ENCODE measurements at regions not wholly inside any gene's neighbourhood (a gene's known extent, or its start where the extent isn't known, plus 50 kb on each side); places are given as distances from the start of the nearest gene placed in this dataset.
"Not testable (repeated sequence)": the region's sequence is repeated elsewhere in the genome, so short reads cannot be mapped to it uniquely, and the experiment has no call there.

- no peak for DNase-seq (ENCODE audit: low read depth in 2 of 2)
Observed at GRCh38 chr16:50497592-50497991, 50.6 kb upstream of the NKD1 start.

DNA sequence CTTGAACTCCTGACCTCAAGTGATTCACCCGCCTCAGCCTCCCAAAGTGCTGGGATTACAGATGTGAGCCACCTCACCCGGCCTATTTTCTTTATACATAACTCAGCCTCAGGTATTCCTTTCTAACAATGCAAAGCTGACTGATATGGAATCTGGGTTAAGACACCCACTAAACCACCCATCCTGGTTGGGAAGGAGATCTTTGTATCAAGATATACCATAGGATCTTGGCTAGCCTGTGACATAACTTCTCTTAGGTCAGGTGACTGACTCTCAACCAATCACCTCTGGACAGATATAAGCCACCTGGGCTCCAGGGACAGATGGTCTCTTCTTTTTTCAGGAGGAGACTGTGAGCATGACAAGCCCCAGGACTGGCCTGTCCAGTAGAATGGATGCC is 51.2 kb upstream of the NKD1 start:
- DNase-seq (ENCODE audit: low read depth in 2 of 2) = no peak

DNA sequence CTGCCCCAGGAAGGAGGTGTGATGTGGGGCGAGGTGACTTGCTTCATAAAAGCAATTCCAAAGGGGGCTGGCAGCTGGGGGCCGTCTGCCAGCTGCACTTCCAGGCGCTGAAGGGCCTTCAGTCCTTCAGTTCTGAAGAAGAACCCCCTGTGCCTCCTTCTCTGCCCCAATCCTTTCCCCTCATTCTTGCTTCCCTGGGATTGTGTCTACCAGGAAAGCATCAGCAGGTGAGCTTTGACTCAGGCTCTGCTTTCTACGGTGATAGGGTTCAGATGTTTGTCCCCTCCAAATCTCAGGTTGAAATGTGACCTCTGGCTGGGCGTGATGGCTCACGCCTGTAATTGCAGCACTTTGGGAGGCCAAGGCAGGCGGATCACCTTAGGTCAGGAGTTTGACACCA is 52.5 kb upstream of the NKD1 start:
- no peak for DNase-seq (ENCODE audit: low read depth in 2 of 2)

- no peak for DNase-seq (ENCODE audit: low read depth in 2 of 2)
Observed at GRCh38 chr16:50494501-50495491, 53.4 kb upstream of the NKD1 start.

GRCh38 chr16:50491516-50491915 is 56.7 kb upstream of the NKD1 start:
- DNase-seq (ENCODE audit: low read depth in 2 of 2) = no peak

DNA sequence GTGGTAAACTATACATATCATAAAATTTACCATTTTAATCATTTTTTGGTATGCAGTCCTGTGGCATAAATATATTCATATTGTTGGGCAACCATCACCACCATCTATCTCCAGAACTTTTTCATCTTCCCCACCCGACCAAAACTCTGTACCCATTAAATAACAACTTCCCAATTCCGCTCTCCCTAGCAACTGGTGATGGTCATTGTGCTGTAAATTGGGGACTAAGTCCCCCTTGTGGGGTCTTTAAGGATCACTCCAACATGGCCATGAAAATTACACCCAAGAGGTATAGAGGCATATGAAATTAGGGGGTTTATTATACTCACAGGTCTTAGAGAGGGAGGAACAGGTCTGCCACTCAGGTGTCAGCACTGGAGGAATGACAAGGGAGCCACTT is 57.4 kb upstream of the NKD1 start:
- DNase-seq (ENCODE audit: low read depth in 2 of 2) = no peak

- DNase-seq (ENCODE audit: low read depth in 2 of 2) = no peak
Observed at GRCh38 chr16:50489182-50489581, 59.0 kb upstream of the NKD1 start.

- no peak for DNase-seq (ENCODE audit: low read depth in 2 of 2)
Observed at GRCh38 chr16:50487528-50487927, 60.7 kb upstream of the NKD1 start.

DNA sequence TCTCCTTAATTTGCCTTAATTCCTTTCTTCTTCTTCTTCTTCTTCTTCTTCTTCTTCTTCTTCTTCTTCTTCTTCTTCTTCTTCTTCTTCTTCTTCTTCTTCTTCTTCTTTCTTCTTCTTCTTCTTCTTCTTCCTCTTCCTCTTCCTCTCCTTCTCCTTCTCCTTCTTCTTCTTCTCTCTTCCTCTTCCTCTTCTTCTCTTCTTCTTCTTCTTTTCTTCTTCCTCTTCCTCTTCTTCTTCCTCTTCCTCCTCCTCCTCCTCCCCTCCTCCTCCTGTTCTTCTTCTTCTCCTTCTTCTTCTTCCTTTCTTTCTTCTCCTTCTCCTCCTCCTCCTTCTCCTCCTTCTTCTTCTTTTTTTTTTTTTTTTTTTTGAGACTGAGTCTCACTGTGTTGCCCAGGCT is 62.0 kb upstream of the NKD1 start:
- not testable (repeated sequence) for DNase-seq (ENCODE audit: low read depth in 2 of 2)

DNA sequence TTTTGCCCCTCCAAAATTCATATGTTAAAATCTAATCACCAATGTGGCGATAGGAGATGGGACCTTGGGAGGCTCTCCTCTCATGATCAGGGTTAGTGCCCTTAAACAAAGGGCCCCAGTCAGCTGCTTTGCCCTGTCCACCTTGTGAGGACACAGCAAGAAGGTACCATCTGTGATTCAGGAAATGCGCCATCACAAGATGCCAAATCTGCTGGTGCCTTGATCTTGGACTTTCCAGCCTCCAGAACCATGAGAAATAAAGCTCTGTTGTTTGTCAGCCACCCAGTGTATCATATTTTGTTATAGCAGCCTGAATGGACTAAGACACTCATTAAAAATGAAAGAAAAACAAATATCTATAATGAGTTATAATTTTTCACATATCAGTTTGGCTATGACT is 63.0 kb upstream of the NKD1 start:
- DNase-seq (ENCODE audit: low read depth in 2 of 2) = no peak

- no peak for DNase-seq (ENCODE audit: low read depth in 2 of 2)
Observed at GRCh38 chr16:50482271-50482670, 65.9 kb upstream of the NKD1 start.

- DNase-seq (ENCODE audit: low read depth in 2 of 2) = no peak
Observed at GRCh38 chr16:50480206-50480605, 68.0 kb upstream of the NKD1 start.

- no peak for DNase-seq (ENCODE audit: low read depth in 2 of 2)
Observed at GRCh38 chr16:50479771-50480170, 68.4 kb upstream of the NKD1 start.

DNA sequence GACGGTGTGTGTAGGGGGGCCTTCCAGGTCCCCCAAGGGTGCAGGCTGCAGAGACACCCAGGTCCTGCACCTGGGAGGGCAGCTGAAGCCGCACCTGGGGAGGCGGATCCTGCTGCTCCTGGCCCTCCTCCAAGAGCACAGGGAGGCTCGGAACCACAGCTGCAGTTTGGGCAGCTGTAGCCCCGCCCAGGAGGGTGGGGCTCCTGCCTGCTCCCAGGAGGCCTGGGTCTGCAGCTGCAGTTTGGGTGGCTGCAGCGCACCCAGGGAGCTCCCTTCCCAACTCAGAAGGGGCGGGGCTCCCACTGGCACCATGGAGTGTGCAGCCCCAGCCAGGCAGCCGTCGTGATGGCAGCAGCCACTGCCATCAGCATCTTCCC is 69.4 kb upstream of the NKD1 start:
- DNase-seq (ENCODE audit: low read depth in 2 of 2) = no peak

- DNase-seq (ENCODE audit: low read depth in 2 of 2) = no peak
Observed at GRCh38 chr16:50478075-50478772, 70.0 kb upstream of the NKD1 start.

DNA sequence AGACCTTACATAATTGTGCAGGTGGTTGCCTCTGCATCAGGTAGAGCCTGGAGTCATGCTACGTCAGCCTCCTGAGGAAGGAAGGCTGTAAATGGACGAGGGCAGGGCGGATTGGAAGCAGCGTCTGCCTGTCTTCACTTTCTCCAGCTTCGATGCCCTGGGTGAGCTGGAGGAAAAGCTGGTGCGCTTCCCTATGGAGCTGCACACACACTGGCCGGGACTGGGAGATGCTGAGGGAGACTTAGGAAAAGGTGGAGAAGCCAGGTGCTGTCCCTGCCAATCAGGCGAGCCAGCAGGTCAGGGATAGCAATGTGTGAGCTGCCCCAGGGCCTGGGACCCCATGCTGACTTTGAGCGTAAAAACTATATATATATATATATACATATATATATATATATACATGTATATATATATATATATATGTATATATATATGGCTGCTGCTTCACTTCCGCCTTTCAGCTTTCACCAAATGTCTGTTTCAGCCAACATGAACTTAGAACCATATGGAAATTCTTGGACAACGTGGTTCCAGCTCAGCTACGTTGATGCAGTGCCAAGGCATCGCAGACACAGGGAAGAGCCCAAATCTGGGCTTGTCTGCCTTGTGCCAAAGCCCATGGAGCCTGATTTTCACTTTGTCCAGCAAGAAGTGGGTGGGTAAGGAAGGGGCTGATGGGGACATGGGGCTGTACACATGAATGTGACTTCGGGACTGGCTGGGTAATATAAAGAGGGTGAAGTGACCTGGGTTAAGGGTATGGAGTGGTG is 71.5 kb upstream of the NKD1 start:
- DNase-seq (ENCODE audit: low read depth in 2 of 2) = no peak

GRCh38 chr16:50475170-50475569 is 73.0 kb upstream of the NKD1 start:
- no peak for DNase-seq (ENCODE audit: low read depth in 2 of 2)

DNA sequence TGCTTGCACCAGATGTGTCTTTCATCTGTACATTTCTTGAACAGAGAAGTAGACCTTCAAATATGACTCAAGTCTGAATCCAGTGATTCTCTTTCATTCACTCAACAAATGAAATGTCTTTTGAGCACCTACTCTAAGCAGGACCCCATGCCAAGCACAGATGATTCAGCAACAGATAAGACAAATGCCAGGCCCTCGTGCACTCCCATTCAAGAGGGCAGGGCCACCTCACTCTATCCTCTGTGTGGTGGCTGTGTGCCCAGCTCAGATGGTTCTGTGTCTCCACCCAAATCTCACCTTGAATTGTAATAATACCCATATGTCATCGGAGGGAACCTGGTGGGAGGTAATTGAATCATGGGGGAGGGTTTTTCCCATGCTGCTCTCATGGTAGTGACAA is 74.1 kb upstream of the NKD1 start:
- DNase-seq (ENCODE audit: low read depth in 2 of 2) = no peak

- DNase-seq (ENCODE audit: low read depth in 2 of 2) = peak in 1 of 2 donors; percentile 7
Observed at GRCh38 chr16:50473356-50473945, 74.7 kb upstream of the NKD1 start.

GRCh38 chr16:50472472-50472871 is 75.7 kb upstream of the NKD1 start:
- DNase-seq (ENCODE audit: low read depth in 2 of 2) = no peak

- no peak for DNase-seq (ENCODE audit: low read depth in 2 of 2)
Observed at GRCh38 chr16:50470687-50471086, 77.5 kb upstream of the NKD1 start.

Measured in dermis microvascular lymphatic vessel endothelial cell (primary cell).